K562 (cell line): ENCODE measurements at regions not wholly inside any gene's neighbourhood (a gene's known extent, or its start where the extent isn't known, plus 50 kb on each side); places are given as distances from the start of the nearest gene placed in this dataset.

Source experiments
- CBFA2T2 ChIP-seq: fragments of 450-650 bp; conservative IDR thresholded peaks from 2 replicates; pipeline ENCODE4 v1.6.1; 2017; ENCODE audit warnings: mild to moderate bottlenecking
- EP300 ChIP-seq: IDR thresholded peaks from 2 replicates; pipeline ENCODE4 v1.6.1; 2012; ENCODE audit warnings: low read length, improper control_type of control experiment
- EP400 ChIP-seq: fragments of 450-650 bp; IDR thresholded peaks from 2 replicates; pipeline ENCODE4 v1.6.1; 2017; ENCODE audit warnings: antibody characterized with exemption, mild to moderate bottlenecking, moderate library complexity
- FOXO4 ChIP-seq: fragments of 450-650 bp; formaldehyde crosslinking; IDR thresholded peaks from 2 replicates; pipeline ENCODE4 v1.4.0; 2020; ENCODE audit warnings: mild to moderate bottlenecking, moderate library complexity
- GATAD2A ChIP-seq: fragments of 450-650 bp; IDR thresholded peaks from 2 replicates; pipeline ENCODE4 v1.6.1; 2017
- GMEB1 ChIP-seq: fragments of 250-450 bp; sonication (Bioruptor Pico); IDR thresholded peaks from 2 replicates; pipeline ENCODE4 v1.4.0; 2020; ENCODE audit warnings: mild to moderate bottlenecking
- HDAC2 ChIP-seq: fragments of 450-650 bp; IDR thresholded peaks from 2 replicates; pipeline ENCODE4 v1.6.1; 2016; ENCODE audit warnings: mild to moderate bottlenecking
- HIVEP1 ChIP-seq: fragments of 250-450 bp; sonication (Bioruptor Pico); IDR thresholded peaks from 2 replicates; pipeline ENCODE4 v1.4.0; 2020; ENCODE audit warnings: mild to moderate bottlenecking
- HMGN3 ChIP-seq: IDR thresholded peaks from 2 replicates; pipeline ENCODE4 v1.6.1; 2011; ENCODE audit warnings: borderline replicate concordance, low read depth, mild to moderate bottlenecking, mixed read lengths, low read length; ENCODE audit not compliant: insufficient read length; ENCODE audit errors: extremely low read depth
- HNRNPUL1 ChIP-seq: fragments of 200-400 bp; formaldehyde crosslinking; IDR thresholded peaks from 2 replicates; pipeline ENCODE4 v1.6.1; 2017; ENCODE audit warnings: low read length
- NFIX ChIP-seq: fragments of 250-450 bp; sonication (Bioruptor Pico); IDR thresholded peaks from 2 replicates; pipeline ENCODE4 v1.4.0; 2020; ENCODE audit warnings: low read depth, mild to moderate bottlenecking, moderate library complexity
- OTX1 ChIP-seq: fragments of 450-650 bp; formaldehyde crosslinking; IDR thresholded peaks from 2 replicates; pipeline ENCODE4 v1.4.0; 2022; ENCODE audit warnings: mild to moderate bottlenecking
- PHF20 ChIP-seq: fragments of 450-650 bp; IDR thresholded peaks from 2 replicates; pipeline ENCODE4 v1.6.1; 2018; ENCODE audit not compliant: partially characterized antibody
- POLR3G ChIP-seq: IDR thresholded peaks from 2 replicates; pipeline ENCODE4 v1.6.1; 2011; ENCODE audit not compliant: insufficient read length, insufficient replicate concordance; ENCODE audit errors: extremely low read depth
- SMARCB1 ChIP-seq: IDR thresholded peaks from 2 replicates; pipeline ENCODE4 v1.6.1; 2011; ENCODE audit warnings: improper control_type of control experiment, low read depth; ENCODE audit not compliant: insufficient read length
- SNAPC5 ChIP-seq: fragments of 250-450 bp; sonication (Bioruptor Pico); IDR thresholded peaks from 2 replicates; pipeline ENCODE4 v1.8.0; 2021; ENCODE audit warnings: moderate library complexity, mild to moderate bottlenecking, inconsistent platforms
- SNRNP70 ChIP-seq: fragments of 200-400 bp; formaldehyde crosslinking; optimal IDR thresholded peaks from 2 replicates; pipeline ENCODE3; 2017; ENCODE audit warnings: low read depth, low read length
- STAT6 ChIP-seq: sonication (generic); formaldehyde crosslinking; IDR thresholded peaks from 2 replicates; pipeline ENCODE4 v1.8.1; 2023; ENCODE audit warnings: mild to moderate bottlenecking, missing genetic modification reagents
- TAF9B ChIP-seq: fragments of 450-650 bp; IDR thresholded peaks from 2 replicates; pipeline ENCODE4 v1.6.1; 2018; ENCODE audit warnings: mild to moderate bottlenecking; ENCODE audit not compliant: partially characterized antibody
- ZC3H4 ChIP-seq: sonication (generic); formaldehyde crosslinking; IDR thresholded peaks from 2 replicates; pipeline ENCODE4 v1.9.0; 2021; ENCODE audit warnings: missing genetic modification reagents, borderline replicate concordance
- ZNF239 ChIP-seq: fragments of 250-450 bp; sonication (Bioruptor Pico); IDR thresholded peaks from 2 replicates; pipeline ENCODE4 v1.4.0; 2020; ENCODE audit warnings: mild to moderate bottlenecking
- ZNF274 ChIP-seq: IDR thresholded peaks from 2 replicates; pipeline ENCODE4 v1.6.1; 2011; ENCODE audit warnings: low read depth, mild to moderate bottlenecking, low read length, moderate library complexity, borderline replicate concordance
- ZNF282 ChIP-seq: sonication (generic); formaldehyde crosslinking; IDR thresholded peaks from 2 replicates; pipeline ENCODE4 v1.8.1; 2023; ENCODE audit warnings: missing genetic modification reagents
- ZNF586 ChIP-seq: fragments of 450-650 bp; formaldehyde crosslinking; conservative IDR thresholded peaks from 2 replicates; pipeline ENCODE4 v1.4.0; 2020; ENCODE audit warnings: mild to moderate bottlenecking, moderate library complexity
- ZNF589 ChIP-seq: fragments of 200-800 bp; sonication (Bioruptor generic); IDR thresholded peaks from 2 replicates; pipeline ENCODE4 v1.6.1; 2016; ENCODE audit warnings: low read depth, missing genetic modification characterization, missing compliant biosample characterization

- TF ChIP-seq ZNF586 (CRISPR knock-in tag) (no peak), PHF20 (no peak), ZC3H4 (no peak), POLR3G (no peak), STAT6 (CRISPR knock-in tag) (no peak), TAF9B (no peak), SNAPC5 (CRISPR knock-in tag) (no peak), EP300 (no peak), FOXO4 (CRISPR knock-in tag) (no peak), SNRNP70 (no peak), CBFA2T2 (no peak), HMGN3 (peak; percentile 80), HIVEP1 (CRISPR knock-in tag) (no peak), SMARCB1 (no peak), ZNF274 (no peak), HDAC2 (peak; percentile 93), HNRNPUL1 (no peak), ZNF282 (CRISPR knock-in tag) (no peak), GMEB1 (CRISPR knock-in tag) (no peak), NFIX (CRISPR knock-in tag) (no peak), ZNF589 (CRISPR knock-in tag) (no peak), EP400 (no peak), OTX1 (CRISPR knock-in tag) (no peak), GATAD2A (0 out of 2 replicates have a peak, but pooled peaks have one; percentile 71), ZNF239 (CRISPR knock-in tag) (no peak)
Measured at GRCh38 chr9:129495620-129496472, 125.1 kb downstream of the C9orf50 start (continued).
